NCI-H2227 (cell line): ENCODE measurements at regions not wholly inside any gene's neighbourhood (a gene's known extent, or its start where the extent isn't known, plus 50 kb on each side); places are given as distances from the start of the nearest gene placed in this dataset.

Experiments used
- DNase-seq: peaks from one replicate; lab custom pipeline; 2025; ENCODE audit not compliant: unreplicated experiment; lab: John Stamatoyannopoulos, UW

DNA sequence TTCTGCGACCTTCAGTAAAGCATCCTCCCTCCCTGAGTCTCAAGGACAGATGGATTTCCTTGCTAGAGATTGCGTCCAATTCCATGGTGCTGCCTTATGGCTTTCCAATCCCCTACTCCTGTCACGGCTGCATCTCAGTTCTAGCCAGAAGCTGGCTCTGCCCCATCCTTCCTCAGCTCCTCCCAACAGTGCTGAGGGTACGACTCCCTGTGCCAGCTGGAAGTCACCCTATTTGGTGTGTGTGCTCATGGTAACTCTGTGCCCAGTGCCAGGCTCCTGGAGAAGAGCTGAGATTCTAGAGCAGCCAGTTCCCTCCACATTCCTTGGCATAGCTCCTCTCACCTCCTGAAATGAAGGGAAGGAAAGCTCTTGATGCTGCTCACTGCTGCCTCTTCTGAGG lies 185.0 kb upstream of the PODXL start:
- no peak for DNase-seq

DNA sequence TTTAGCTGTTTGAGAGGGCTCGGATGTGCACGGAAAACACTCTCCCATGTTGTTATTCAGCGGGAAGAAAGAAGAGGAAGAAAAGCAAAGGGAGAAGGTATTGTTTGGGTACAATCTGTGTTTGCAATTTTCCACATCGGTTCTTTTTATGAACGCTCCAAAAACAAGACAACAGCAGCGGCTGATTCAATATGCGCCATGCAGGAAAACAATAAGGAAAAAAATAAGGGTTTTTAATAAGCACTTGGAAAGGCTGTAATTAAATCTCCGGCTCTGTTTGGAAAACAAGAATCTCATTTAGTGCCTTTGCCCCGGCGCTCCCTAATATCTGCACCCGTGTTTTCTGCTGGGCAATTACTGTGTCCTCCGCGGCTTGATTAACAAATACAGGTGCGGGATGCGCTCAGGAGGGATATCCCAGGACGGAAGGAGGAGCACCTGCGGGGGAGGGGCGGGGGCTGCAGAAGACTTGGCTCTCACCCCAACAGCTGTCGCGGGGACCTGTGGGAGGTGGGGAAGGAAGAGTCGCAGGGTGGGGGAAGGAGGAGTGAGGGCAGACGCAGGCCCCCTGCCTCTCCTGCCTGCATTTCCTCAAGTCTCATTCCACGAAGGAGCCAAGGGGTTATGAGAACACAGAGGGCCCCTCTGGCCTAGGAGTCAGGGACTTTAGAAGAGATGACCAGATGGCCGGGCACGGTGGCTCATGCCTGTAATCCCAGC lies 181.5 kb upstream of the PODXL start:
- no peak for DNase-seq

DNA sequence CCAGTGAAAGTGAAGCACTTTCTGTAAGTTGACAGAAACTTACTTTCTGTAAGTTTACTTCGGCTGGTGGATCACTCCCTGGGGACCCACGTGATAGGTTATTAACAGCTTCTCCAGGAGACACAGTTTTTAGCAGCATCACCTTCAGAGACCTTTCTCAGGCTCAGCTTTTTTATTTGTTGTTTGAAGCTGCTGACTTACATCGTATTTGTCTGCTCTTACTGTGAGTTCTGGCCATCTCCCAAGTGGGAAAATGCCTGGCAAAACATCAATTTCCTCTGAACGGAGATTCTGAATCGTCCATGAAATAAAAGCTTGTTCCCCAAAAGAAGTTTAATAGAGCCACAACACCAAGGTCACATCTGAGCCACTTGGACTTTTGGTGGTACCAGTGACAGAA lies 178.7 kb upstream of the PODXL start:
- no peak for DNase-seq

DNA sequence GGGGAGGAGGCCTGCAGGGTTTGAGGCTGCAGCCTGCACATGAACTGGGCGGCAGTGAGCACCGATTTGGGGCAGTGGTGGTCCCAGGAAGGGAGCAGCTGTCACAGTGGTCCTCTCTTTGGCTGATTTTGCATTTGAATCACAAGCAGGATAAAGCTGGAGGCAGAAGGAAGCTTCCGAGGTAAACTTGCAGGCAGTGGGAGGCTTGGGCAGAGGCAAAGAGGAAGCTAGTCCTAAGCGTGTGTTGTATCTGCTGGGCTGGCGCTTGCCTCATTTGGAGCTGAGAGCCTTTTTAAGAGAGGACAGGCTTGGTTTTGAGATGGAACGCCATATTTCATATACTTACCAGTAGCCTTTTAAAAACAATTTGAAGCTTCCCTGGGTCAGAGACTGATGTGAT lies 177.2 kb upstream of the PODXL start:
- DNase-seq, result no peak

DNA sequence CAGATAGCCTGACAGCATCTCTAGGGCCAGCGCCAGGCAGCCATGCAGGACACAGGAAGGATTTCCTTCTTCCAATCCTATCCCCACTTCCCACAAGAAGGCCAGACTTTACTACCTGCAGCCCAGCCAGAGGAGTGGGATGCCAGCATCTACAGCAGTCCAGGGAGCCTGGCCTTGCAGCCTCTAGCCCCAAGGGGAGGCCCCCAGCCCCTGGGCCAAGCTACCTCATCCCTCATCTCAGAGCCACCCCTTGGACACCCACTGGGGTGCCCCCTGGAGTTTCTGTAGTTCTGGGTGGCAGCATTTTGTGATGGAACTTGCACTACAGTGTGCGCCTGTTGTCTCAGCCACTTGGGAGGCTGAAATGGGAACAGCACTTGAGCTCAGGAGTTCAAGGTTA lies 170.8 kb upstream of the PODXL start:
- DNase-seq, result no peak

GRCh38 chr7:131726686-131727085 lies 170.3 kb upstream of the PODXL start:
- no peak for DNase-seq

DNA sequence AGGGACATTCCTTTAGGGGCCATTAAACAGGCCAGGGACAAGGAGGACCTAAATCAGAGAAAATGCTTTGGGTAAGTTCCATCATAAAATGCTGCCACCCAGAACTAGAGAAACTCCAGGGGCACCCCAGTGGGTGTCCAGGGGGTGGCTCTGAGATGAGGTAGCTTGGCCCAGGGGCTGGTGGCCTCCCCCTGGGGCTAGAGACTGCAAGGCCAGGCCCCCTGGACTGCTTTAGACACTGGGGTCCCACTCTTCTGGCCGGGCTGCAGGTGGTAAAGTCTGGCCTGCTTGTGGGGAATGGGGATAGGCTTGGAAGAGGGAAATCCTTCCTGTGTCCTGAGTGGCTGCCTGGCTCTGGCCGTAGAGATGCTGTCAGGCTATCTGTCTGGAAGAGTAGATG lies 169.6 kb upstream of the PODXL start:
- no peak for DNase-seq

GRCh38 chr7:131724776-131725345 lies 168.4 kb upstream of the PODXL start:
- no peak for DNase-seq

DNA sequence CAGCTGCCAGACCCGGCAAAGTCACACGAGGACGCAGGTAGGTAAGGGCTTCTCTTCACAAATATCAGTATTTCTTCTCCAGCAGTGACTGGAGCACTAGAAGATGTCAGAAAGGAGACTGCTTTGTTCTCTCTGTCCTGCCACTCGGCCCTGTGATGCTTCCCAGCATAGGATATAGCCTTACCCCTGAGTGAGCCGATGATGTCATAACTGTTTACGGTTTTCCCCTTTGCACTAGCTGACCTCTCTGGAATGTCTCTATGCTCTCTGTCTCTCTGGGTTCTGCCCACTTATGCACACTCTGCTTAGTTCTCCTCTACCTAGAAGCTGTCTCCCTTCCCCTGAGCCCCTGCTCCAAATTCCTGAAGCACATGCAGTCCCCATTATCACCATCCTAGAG lies 167.5 kb upstream of the PODXL start:
- DNase-seq, result no peak

DNA sequence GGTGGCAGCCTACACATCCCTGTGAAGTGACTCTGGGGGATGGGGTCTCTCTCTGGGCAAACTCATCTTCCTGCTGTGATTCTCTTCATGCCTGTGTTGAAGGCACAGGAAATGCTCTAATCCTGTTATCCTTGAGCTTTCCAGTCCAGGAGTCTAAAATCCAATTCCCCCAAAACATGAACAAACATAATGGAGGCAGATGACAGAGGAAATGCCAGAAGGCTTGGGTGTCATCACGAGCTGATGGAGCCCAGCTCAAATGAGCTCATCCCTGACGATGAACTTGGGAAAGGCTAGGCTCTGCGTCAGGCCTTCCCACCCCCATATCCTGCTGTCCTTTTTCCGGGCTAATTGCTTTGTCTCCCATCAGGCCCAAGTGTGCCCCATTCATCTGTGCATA lies 165.9 kb upstream of the PODXL start:
- DNase-seq, result no peak

- DNase-seq, result no peak
Measured at GRCh38 chr7:131721660-131722059, 165.2 kb upstream of the PODXL start.

DNA sequence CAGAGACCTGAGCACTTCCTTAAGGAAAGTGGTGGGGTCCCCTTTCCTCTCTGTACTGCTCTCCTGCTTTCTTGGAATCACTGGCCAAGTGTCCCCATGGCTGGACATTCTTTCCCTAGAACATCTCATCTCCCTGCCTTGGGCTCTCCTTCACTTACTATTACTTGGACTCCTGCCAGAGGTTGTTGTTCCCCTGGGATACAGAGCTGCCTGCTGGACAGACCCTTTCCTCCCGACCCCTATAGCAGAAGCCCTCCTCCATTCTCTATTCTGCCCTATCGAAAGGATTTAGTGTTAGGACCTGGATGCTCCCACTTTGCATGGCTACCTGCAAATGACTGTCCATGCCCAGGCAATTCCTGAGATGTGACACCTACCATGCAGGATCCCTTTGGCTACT lies 164.3 kb upstream of the PODXL start:
- DNase-seq, result no peak

DNA sequence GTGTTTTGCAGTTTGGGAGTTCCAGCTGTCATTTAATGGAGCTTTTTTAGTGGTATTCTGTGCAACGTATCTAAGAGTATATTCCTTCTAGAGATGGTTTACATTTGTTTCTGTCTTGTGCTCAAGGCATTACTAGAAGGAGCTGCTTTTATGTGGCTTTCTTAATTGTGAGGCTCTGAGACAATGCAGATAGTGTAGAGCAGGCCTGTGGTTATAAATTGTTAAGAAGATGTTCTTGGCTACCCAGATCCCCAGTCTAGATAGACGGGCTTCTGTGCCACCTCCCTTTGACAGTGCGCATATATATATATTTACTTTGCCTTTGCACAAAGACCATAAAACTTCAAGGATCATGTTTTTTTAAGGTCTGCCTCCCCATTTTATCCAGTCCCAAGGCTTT lies 160.8 kb upstream of the PODXL start:
- no peak for DNase-seq

- no peak for DNase-seq
Measured at GRCh38 chr7:131699323-131699722, 142.9 kb upstream of the PODXL start.

DNA sequence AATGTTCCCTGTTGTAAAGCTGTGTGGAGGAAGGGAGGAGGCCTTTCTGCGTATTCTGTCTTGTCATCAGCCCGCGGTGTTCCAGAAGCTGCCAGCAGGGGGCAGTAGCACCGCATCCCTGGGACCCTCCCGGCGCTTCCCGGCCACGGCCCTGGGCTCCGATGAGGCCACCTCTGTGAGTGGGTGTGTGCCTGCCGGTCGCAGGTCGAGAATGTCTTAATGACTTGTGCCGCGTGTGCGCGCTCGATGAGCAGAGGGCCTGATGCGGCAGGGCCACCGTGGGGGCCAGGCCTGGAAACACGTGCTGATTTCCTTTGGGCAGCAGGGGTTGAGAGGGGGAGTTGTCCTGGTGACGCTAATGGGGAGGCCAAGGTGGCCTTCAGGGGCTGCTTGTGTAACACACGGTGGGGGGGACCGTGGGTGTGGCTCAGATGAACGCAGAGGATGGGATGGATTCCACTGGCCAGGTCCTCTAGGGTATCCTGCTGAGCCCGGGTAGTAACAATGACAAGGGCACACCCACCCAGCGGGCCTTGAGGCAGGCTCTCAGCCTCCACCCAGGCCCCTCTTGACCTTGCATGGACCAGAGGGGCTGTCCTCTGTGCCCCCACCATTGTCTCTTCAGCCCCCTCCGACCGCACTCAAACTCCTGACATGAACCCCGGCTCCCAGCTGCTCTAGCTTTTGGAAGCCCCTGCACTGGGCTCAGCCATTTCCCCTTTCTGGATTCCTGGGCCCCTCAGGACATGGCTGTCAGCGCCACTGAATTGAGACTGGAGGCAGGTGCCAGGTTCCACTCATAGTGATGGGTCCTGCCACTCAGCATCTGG lies 135.9 kb upstream of the PODXL start:
- DNase-seq, result peak; percentile 87

DNA sequence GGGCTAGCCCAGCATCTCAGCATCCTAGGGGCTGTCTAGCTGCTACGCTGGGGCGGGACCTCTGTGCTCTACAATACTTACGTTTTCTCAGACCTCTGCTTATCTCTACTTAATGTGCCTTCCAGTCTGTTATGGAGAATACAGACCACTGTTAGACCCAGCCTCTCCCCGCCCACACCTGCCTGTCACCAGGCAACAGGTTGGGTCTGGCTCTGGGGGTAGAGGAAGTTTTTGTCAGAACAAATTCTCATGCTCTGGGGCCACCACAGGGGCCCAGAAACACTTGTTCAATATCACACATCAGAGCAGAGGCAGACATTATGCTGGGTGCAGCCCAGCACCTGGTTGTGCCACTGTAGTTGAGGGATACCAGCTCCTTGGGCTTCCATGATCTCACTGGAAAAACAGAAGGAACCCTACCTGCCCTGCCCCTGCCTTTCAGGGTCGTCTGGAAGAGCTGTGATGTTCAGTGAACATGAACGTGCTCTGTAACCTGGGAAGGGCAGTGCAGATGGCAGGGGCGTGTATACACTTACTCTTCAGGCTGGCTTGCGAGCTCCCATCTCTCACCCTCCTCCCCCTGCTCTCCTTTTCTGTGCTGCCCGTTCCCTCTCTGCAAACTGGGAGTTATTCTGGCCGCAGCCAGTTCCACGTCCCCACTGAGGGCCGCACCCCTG lies 135.2 kb upstream of the PODXL start:
- DNase-seq, result peak; percentile 43

- no peak for DNase-seq
Measured at GRCh38 chr7:131690441-131690840, 134.0 kb upstream of the PODXL start.

DNA sequence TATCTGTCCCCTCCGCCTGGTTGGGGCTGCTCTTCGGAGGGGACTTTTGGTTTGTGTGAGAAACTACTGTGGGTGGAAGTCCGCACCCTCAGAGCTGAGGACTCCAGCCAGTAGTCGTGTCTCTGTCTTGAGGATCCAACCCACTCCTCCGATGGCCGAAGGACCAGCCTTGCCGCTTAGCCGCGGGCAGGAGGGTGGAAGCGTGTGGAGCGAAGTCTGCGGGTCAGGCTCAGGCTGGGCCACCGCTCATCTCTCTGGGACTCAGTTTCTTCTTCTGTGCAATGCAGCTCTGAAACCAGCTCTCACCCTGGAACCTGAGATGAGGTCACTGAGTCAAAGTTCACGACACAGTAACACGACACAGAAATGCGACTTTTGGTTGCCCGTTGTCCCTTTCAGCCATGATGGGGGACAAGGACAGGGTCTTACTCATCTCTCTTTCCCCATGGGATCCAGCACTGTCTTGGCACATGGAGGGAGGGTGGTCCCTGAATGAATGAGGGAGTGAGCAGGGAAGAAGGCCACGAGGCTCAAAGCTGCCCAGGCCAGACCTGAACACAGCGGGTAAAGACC lies 133.3 kb upstream of the PODXL start:
- DNase-seq, result no peak

DNA sequence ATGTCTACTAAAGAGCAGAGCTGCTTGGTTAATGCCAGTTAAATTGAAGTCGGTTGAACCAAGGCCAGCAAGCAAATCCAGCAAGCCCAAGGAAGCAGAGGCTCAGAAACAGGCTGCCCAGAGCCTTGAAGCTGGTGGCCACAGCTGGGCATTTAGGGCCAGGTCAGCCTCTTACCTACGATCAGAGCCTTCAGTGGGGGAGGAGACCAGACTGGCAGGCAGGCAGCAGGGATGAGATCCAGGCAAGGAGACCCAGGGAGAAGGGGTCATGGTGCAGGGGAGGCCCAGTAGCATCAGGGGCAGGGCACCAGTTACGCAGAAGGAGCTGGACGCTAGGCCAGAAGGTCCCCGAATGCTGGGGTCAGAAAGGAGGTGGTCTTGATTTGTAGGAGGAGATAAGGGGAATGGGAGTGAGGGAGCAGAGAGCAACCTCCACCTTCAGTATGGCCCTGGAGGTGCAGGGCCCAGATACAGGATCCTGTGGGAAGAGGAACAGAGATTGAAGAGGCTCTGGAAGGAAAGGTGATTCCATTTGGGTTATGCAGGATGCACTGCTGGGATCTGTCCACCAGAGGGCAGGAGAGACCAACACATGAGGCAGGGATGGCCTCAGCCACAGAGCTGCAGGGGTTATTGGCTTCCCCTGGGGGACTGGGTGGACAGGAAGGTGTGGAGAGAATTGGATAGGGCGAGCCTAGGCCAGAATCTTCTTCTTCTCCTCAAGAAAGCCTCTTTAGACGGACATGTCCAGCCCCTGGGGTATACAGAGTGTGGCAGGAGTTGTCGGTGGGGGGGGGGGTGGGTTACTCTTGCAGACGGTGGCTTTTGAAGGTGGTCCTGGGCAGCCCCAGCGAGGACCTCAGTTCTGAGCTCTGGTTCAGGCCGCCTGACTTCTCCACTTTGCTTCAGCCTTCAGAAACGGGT lies 132.6 kb upstream of the PODXL start:
- DNase-seq, result peak; percentile 82

GRCh38 chr7:131687296-131687695 lies 130.9 kb upstream of the PODXL start:
- no peak for DNase-seq
